DOHH2 (cell line): ENCODE measurements at regions not wholly inside any gene's neighbourhood (a gene's known extent, or its start where the extent isn't known, plus 50 kb on each side); places are given as distances from the start of the nearest gene placed in this dataset.

Experiments
- EZH2phosphoT487 ChIP-seq: fragments of 200-600 bp; sonication (generic); IDR thresholded peaks from 2 replicates; pipeline ENCODE4 v1.6.1; 2017; ENCODE audit warnings: borderline replicate concordance, mild to moderate bottlenecking, antibody characterized with exemption, low read length, moderate library complexity, mixed read lengths
- TF ChIP-seq, protein P1 (sequence below): fragments of 200-600 bp; sonication (generic); IDR thresholded peaks from one replicate; pipeline ENCODE4 v1.5.1; 2014; ENCODE audit warnings: antibody characterized with exemption, mild to moderate bottlenecking, low read depth, low read length; ENCODE audit not compliant: poor library complexity, severe bottlenecking

- TF ChIP-seq, protein P1, sequence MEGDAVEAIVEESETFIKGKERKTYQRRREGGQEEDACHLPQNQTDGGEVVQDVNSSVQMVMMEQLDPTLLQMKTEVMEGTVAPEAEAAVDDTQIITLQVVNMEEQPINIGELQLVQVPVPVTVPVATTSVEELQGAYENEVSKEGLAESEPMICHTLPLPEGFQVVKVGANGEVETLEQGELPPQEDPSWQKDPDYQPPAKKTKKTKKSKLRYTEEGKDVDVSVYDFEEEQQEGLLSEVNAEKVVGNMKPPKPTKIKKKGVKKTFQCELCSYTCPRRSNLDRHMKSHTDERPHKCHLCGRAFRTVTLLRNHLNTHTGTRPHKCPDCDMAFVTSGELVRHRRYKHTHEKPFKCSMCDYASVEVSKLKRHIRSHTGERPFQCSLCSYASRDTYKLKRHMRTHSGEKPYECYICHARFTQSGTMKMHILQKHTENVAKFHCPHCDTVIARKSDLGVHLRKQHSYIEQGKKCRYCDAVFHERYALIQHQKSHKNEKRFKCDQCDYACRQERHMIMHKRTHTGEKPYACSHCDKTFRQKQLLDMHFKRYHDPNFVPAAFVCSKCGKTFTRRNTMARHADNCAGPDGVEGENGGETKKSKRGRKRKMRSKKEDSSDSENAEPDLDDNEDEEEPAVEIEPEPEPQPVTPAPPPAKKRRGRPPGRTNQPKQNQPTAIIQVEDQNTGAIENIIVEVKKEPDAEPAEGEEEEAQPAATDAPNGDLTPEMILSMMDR, result no peak
- TF ChIP-seq EZH2phosphoT487, result no peak
These were observed 82.6 kb upstream of the CCN6 start for GRCh38 chr6:111971181-111971841.
